Psoas muscle (tissue), 7 donors: ENCODE measurements at regions not wholly inside any gene's neighbourhood (a gene's known extent, or its start where the extent isn't known, plus 50 kb on each side); places are given as distances from the start of the nearest gene placed in this dataset.

Source experiments
- ATAC-seq, 4 donors: fragments of 200-7000 bp; cut with Tn5 transposase; one replicate each; pipeline ENCODE4 v1.9.1; 2020; ENCODE audit warnings: moderate library complexity in 3 of 4, mild to moderate bottlenecking in 2 of 4
- DNase-seq, 2 donors: peaks; one replicate each; pipeline ENCODE4 v3.0.0-alpha.2; 2020
- H3K27ac ChIP-seq: fragments of 200-600 bp; one replicate; pipeline ENCODE4 v1.8.0; 2022
- H3K27me3 ChIP-seq, 3 donors: fragments of 200-600 bp in 1 of 3; one replicate each; pipeline versions ENCODE4 v1.6.1 to v1.8.0; 2013 to 2022; ENCODE audit warnings: low read length in 2 of 3, mild to moderate bottlenecking in 2 of 3, moderate library complexity in 1 of 3; ENCODE audit not compliant: insufficient read depth in 3 of 3
- H3K36me3 ChIP-seq, 2 donors: fragments of 200-600 bp in 1 of 2; one replicate each; pipeline versions ENCODE4 v1.6.1 to v1.8.0; 2013 to 2022; ENCODE audit warnings: low read depth in 1 of 2, mild to moderate bottlenecking in 1 of 2, moderate library complexity in 1 of 2; ENCODE audit not compliant: insufficient read depth in 1 of 2
- H3K4me1 ChIP-seq: fragments of 200-600 bp; one replicate; pipeline ENCODE4 v1.8.0; 2022
- H3K4me3 ChIP-seq: fragments of 200-600 bp; one replicate; pipeline ENCODE4 v1.8.0; 2022; ENCODE audit warnings: mild to moderate bottlenecking
- H3K9me3 ChIP-seq: fragments of 200-600 bp; one replicate; pipeline ENCODE4 v1.8.0; 2022
- CTCF ChIP-seq: fragments of 200-600 bp; IDR thresholded peaks from one replicate; pipeline ENCODE4 v1.8.0; 2022; ENCODE audit warnings: antibody characterized with exemption
- WGBS, 3 donors: extraction: QIAGEN DNeasy Blood & Tissue Kit; methylation state at CpG; one replicate each; pipeline versions ENCODE4 v1.1.6 to v1.1.7; 2013; 5-methylcytosine and 5-hydroxymethylcytosine counted together
- intact Hi-C, 2 donors: fragments of 100-400 bp; cut with DNase I; formaldehyde crosslinking; loops; one replicate each; pipeline versions ENCODE4 v1.11.0 to v1.14.2; 2022
- donor health status: healthy with polysubstance abuse.
- donor health status: DM: no; HTN: no; CAD: no; lungs with moderate emphysema.
- donor health status: Bipolar disorder and iron deficiency.
- donor health status: healthy.
- donor health status: DM: yes; HTN: yes; CAD: no.
- donor health status: DM: no; HTN: no; CAD: no.
- donor health status: DM: yes; HTN: yes; CAD: no.

DNA sequence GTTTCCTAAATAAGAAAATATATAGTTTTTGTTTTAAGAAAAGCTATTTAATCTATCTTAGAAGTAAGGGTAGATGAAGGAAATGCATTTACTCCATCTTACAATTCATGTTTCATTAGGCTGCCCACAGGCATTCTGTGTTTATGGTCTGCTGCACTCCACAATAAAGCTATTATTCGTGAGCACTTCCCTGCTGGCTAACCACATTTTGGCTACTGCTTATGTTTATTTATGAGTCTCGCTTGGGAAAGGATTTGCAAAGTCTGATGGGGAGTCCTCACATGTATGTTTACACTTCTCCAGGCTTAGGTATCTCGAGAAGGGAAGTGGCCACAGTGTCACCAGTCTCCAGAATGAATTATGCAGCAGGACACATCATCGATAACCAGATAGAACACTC is 260.8 kb upstream of the VCX start:
- DNase-seq (no peak), ATAC-seq (no peak)
- intact Hi-C loops: no loop called here
- no peaks in the 10 kb centered on the region for H3K36me3 ChIP-seq
- no peaks in the 10 kb centered on the region for H3K27me3 ChIP-seq
- WGBS, 3 donors: 44 to 58% (median 51%) methylated on average over 4 of the region's 4 CpGs
- H3K4me3 ChIP-seq: no peak overlapping the region
- TF ChIP-seq CTCF: no peak
- H3K4me1 ChIP-seq: no peaks in the 10 kb centered on the region
- no peaks in the 10 kb centered on the region for H3K9me3 ChIP-seq
- no peak overlapping the region for H3K27ac ChIP-seq

- intact Hi-C loops: no loop called here
- no peak for TF ChIP-seq CTCF
- Histone ChIP-seq H3K4me1 (no peaks in the 10 kb centered on the region), H3K27ac (no peak overlapping the region), H3K27me3 (no peaks in the 10 kb centered on the region), H3K4me3 (no peak overlapping the region), H3K36me3 (no peaks in the 10 kb centered on the region), H3K9me3 (no peaks in the 10 kb centered on the region)
- no peak for DNase-seq
- no peak for ATAC-seq
- WGBS, 3 donors: 53 to 60% (median 59%) methylated on average over 2 of the region's 2 CpGs
These were observed 262.8 kb upstream of the VCX start for GRCh38 chrX:7580127-7580526.

DNA sequence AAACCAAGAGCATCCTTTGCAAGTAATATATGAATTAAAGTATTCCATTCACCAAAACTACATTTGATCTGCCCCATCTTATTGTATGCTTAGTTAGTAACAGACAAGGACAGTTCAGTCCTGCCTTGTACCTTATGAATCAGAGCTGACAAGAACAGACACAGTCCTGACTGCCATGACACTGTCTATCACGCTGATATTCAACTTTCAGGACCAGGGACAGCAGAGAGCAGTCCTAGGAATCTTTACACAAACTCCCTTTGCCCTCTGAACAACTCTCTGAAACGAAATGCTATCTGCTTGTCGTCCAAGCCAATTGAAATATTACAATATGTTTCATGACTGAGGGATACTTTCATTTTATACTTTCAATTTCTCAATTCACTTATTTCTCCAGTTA is 268.6 kb upstream of the VCX start:
- H3K27me3 ChIP-seq: no peaks in the 10 kb centered on the region
- DNase-seq (no peak), ATAC-seq (no peak)
- H3K4me1 ChIP-seq: no peaks in the 10 kb centered on the region
- no peaks in the 10 kb centered on the region for H3K9me3 ChIP-seq
- H3K27ac ChIP-seq: no peak overlapping the region
- no peak for TF ChIP-seq CTCF
- H3K36me3 ChIP-seq: no peaks in the 10 kb centered on the region
- 0 to 3% (median 1%) methylated on average over 3 of the region's 3 CpGs for WGBS, 3 donors
- intact Hi-C loops: no loop called here
- no peak overlapping the region for H3K4me3 ChIP-seq

GRCh38 chrX:7570432-7571029 is 272.4 kb upstream of the VCX start:
- intact Hi-C loops: no loop called here
- 54 to 74% (median 60%) methylated on average over 9 of the region's 9 CpGs for WGBS, 3 donors

More at GRCh38 chrX:7570432-7571029, 272.4 kb upstream of the VCX start:
- H3K9me3 ChIP-seq: no peaks in the 10 kb centered on the region
- no peaks in the 10 kb centered on the region for H3K27me3 ChIP-seq
- ATAC-seq (no peak), DNase-seq (no peak)
- no peak for TF ChIP-seq CTCF
- H3K36me3 ChIP-seq: no peaks in the 10 kb centered on the region
- H3K27ac ChIP-seq: no peak overlapping the region
- no peak overlapping the region for H3K4me3 ChIP-seq
- no peaks in the 10 kb centered on the region for H3K4me1 ChIP-seq
